Vagina (tissue), 2 donors: ENCODE measurements at regions not wholly inside any gene's neighbourhood (a gene's known extent, or its start where the extent isn't known, plus 50 kb on each side); places are given as distances from the start of the nearest gene placed in this dataset.

ENCODE experiments used
- CTCF ChIP-seq, 3 experiments: fragments of 450-650 bp in 2 of 3; fragments of 200-600 bp in 1 of 3; sonication (generic) in 1 of 3; IDR thresholded peaks; one replicate each; pipeline ENCODE4 v1.5.1; 2017 to 2019; ENCODE audit warnings: antibody characterized with exemption in 3 of 3, mild to moderate bottlenecking in 2 of 3, moderate library complexity in 2 of 3
- POLR2A ChIP-seq, 2 donors: fragments of 450-650 bp; IDR thresholded peaks; one replicate each; pipeline ENCODE4 v1.6.1; 2017; ENCODE audit warnings: antibody characterized with exemption in 2 of 2, mild to moderate bottlenecking in 2 of 2, moderate library complexity in 2 of 2
- POLR2AphosphoS5 ChIP-seq, 2 donors: sonication (generic); formaldehyde crosslinking; IDR thresholded peaks; one replicate each; pipeline ENCODE4 v1.9.0; 2017; ENCODE audit warnings: antibody characterized with exemption in 2 of 2, mild to moderate bottlenecking in 2 of 2, low read depth in 1 of 2; ENCODE audit not compliant: insufficient read depth in 1 of 2

DNA sequence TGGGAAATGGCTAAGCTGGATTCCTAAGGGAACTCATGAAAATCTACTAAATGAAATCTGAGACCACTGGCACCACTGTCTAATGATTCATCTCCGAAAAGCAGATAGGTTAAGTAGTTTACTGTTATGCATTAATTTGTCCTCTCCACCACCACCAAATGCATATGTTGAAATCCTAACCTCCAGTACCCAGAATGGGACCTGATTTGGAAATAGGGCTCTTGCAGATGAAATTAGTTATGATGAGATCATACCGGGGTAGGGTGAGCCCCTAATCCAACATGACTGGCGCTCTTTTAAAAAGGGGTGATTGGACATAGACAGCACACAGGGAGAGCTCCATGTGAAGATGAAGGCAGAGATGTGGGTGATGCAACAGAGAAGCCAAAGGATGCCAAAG is 124.9 kb upstream of the GUCY1A1 start:
- TF ChIP-seq CTCF (IDR thresholded peaks at IDR 0.05) (no peak), POLR2A (IDR thresholded peaks at IDR 0.05) (no peak), POLR2AphosphoS5 (IDR thresholded peaks at IDR 0.05; ENCODE audit: insufficient read depth in 1 of 2, low read depth in 1 of 2) (no peak)
